AG09319 (cell line): ENCODE measurements at regions not wholly inside any gene's neighbourhood (a gene's known extent, or its start where the extent isn't known, plus 50 kb on each side); places are given as distances from the start of the nearest gene placed in this dataset.

ENCODE experiments used
- DNase-seq: peaks from one replicate; pipeline ENCODE4 v3.0.0-alpha.2; 2010; ENCODE audit warnings: low read depth; ENCODE audit errors: extremely low read depth
- CTCF ChIP-seq: IDR thresholded peaks from 2 replicates; pipeline ENCODE4 v1.5.1; 2011; ENCODE audit warnings: low read depth, mild to moderate bottlenecking, inconsistent platforms, low read length, moderate library complexity

GRCh38 chr18:42606886-42607495 lies 508.5 kb downstream of the RIT2 start:
- no peak for DNase-seq
- no peak for TF ChIP-seq CTCF

- TF ChIP-seq CTCF: no peak
- DNase-seq: no peak
Observed at GRCh38 chr18:42611134-42611533, 504.4 kb downstream of the RIT2 start.

GRCh38 chr18:42614619-42615293 lies 500.7 kb downstream of the RIT2 start:
- TF ChIP-seq CTCF: no peak
- DNase-seq: no peak

GRCh38 chr18:42617221-42617620 lies 498.3 kb downstream of the RIT2 start:
- no peak for DNase-seq
- no peak for TF ChIP-seq CTCF

GRCh38 chr18:42619771-42620170 lies 495.7 kb downstream of the RIT2 start:
- no peak for TF ChIP-seq CTCF
- DNase-seq: no peak

- no peak for TF ChIP-seq CTCF
- no peak for DNase-seq
Observed at GRCh38 chr18:42620657-42621056, 494.8 kb downstream of the RIT2 start.

- DNase-seq: no peak
- TF ChIP-seq CTCF: no peak
Observed at GRCh38 chr18:42623935-42624334, 491.6 kb downstream of the RIT2 start.
